Ureter (tissue), 1 donor: ENCODE measurements at regions not wholly inside any gene's neighbourhood (a gene's known extent, or its start where the extent isn't known, plus 50 kb on each side); places are given as distances from the start of the nearest gene placed in this dataset.

Source experiments
- DNase-seq: peaks from one replicate; pipeline ENCODE4 v3.0.0-alpha.2; 2020; ENCODE audit warnings: low spot score
- donor health status: DM: yes; HTN: yes; CAD: no.

GRCh38 chr11:128299132-128299726 lies 288.1 kb downstream of the ETS1 start:
- no peak for DNase-seq

- no peak for DNase-seq
Measured at GRCh38 chr11:128298271-128298670, 289.1 kb downstream of the ETS1 start.

- no peak for DNase-seq
Measured at GRCh38 chr11:128297805-128298204, 289.6 kb downstream of the ETS1 start.

GRCh38 chr11:128297091-128297651 lies 290.2 kb downstream of the ETS1 start:
- no peak for DNase-seq

- no peak for DNase-seq
Measured at GRCh38 chr11:128294671-128295050, 292.7 kb downstream of the ETS1 start.

GRCh38 chr11:128294001-128294670 lies 293.2 kb downstream of the ETS1 start:
- no peak for DNase-seq

GRCh38 chr11:128291835-128292234 lies 295.5 kb downstream of the ETS1 start:
- DNase-seq, result no peak

GRCh38 chr11:128291007-128291406 lies 296.4 kb downstream of the ETS1 start:
- DNase-seq, result no peak

- peak; percentile 74 for DNase-seq
Measured at GRCh38 chr11:128290106-128290840, 297.1 kb downstream of the ETS1 start.

GRCh38 chr11:128289048-128289447 lies 298.3 kb downstream of the ETS1 start:
- DNase-seq, result no peak

- DNase-seq, result no peak
Measured at GRCh38 chr11:128288368-128288767, 299.0 kb downstream of the ETS1 start.

GRCh38 chr11:128285321-128285720 lies 302.0 kb downstream of the ETS1 start:
- DNase-seq, result no peak

- no peak for DNase-seq
Measured at GRCh38 chr11:128284634-128285033, 302.7 kb downstream of the ETS1 start.

GRCh38 chr11:128283451-128283850 lies 303.9 kb downstream of the ETS1 start:
- DNase-seq, result no peak

GRCh38 chr11:128282053-128282452 lies 305.3 kb downstream of the ETS1 start:
- no peak for DNase-seq

GRCh38 chr11:128279866-128280265 lies 307.5 kb downstream of the ETS1 start:
- no peak for DNase-seq

GRCh38 chr11:128273736-128274135 lies 313.6 kb downstream of the ETS1 start:
- DNase-seq, result no peak

- DNase-seq, result no peak
Measured at GRCh38 chr11:128271401-128271800, 316.0 kb downstream of the ETS1 start.

- no peak for DNase-seq
Measured at GRCh38 chr11:128269466-128269865, 317.9 kb downstream of the ETS1 start.

- no peak for DNase-seq
Measured at GRCh38 chr11:128266893-128267292, 320.5 kb downstream of the ETS1 start.

- no peak for DNase-seq
Measured at GRCh38 chr11:128262463-128263345, 324.7 kb downstream of the ETS1 start.

GRCh38 chr11:128261011-128261421 lies 326.3 kb downstream of the ETS1 start:
- DNase-seq, result no peak
